SK-N-MC (cell line): ENCODE measurements at regions not wholly inside any gene's neighbourhood (a gene's known extent, or its start where the extent isn't known, plus 50 kb on each side); places are given as distances from the start of the nearest gene placed in this dataset.

Experiments used
- EZH2 ChIP-seq: fragments of 200-600 bp; sonication (generic); IDR thresholded peaks from one replicate; pipeline ENCODE4 v1.6.1; 2017; ENCODE audit warnings: antibody characterized with exemption
- POLR2AphosphoS5 ChIP-seq: IDR thresholded peaks from 2 replicates; pipeline ENCODE4 v1.6.1; 2012; ENCODE audit warnings: mild to moderate bottlenecking, low read depth, low read length, borderline replicate concordance

DNA sequence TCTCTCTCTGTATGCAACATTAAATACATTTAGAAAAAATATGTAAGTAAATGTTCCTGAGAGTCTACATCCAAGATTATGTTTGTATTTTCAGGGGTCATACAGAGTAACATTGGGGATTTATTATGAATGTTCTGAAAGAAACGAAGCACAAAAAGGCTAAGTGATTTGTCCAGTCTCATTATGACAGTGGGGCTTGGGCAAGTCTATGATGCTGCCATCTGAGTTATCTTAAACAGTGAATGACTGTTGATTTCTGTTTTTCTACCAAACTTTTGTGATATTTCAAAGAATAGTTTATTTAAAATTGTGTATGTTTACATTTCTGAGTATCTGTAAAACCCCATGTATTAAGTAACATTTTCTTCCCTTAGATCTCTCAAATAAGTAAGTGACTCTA is 481.2 kb upstream of the ZNF717 start:
- TF ChIP-seq POLR2AphosphoS5 = no peak
- TF ChIP-seq EZH2 = no peak
